Astrocyte of the cerebellum (primary cell): ENCODE measurements at regions not wholly inside any gene's neighbourhood (a gene's known extent, or its start where the extent isn't known, plus 50 kb on each side); places are given as distances from the start of the nearest gene placed in this dataset.
A peak's percentile ranks its signal among the peaks of the same experiment; 100 is the strongest.
"Not testable (repeated sequence)": the region's sequence is repeated elsewhere in the genome, so short reads cannot be mapped to it uniquely, and the experiment has no call there.

ENCODE experiments used
- DNase-seq: peaks from one replicate; pipeline ENCODE4 v3.0.0-alpha.2; 2011; ENCODE audit warnings: low read depth
- H3K4me3 ChIP-seq: 2 replicates; pipeline ENCODE4 v1.5.1; 2011; ENCODE audit warnings: mild to moderate bottlenecking, low read depth, low read length, moderate library complexity
- CTCF ChIP-seq: IDR thresholded peaks from 2 replicates; pipeline ENCODE4 v1.5.1; 2012; ENCODE audit warnings: low read length, low read depth, moderate library complexity, mild to moderate bottlenecking; ENCODE audit errors: missing control alignments
- in situ Hi-C: cut with HindIII; loops from 2 replicates; pipeline ENCODE4 v1.10.0; 2017; ENCODE audit warnings: low sequenced_read_pairs

- in situ Hi-C loops, DNase-seq: not testable (repeated sequence)
- H3K4me3 ChIP-seq = peak overlapping the region; percentile 21
These were observed 415.5 kb downstream of the FOXD4L4 start for GRCh38 chr9:66152406-66152805.

- peak; percentile 27 for TF ChIP-seq CTCF
- H3K4me3 ChIP-seq = peak overlapping the region; percentile 38
- in situ Hi-C loops = not testable (repeated sequence)
- peak; percentile 19 for DNase-seq
These were observed 416.2 kb downstream of the FOXD4L4 start for GRCh38 chr9:66153021-66153725.

GRCh38 chr9:66153971-66154691 lies 417.2 kb downstream of the FOXD4L4 start:
- DNase-seq, H3K4me3 ChIP-seq, in situ Hi-C loops: not testable (repeated sequence)

- in situ Hi-C loops, H3K4me3 ChIP-seq, DNase-seq: not testable (repeated sequence)
These were observed 445.4 kb downstream of the FOXD4L4 start for GRCh38 chr9:66182316-66182715.

GRCh38 chr9:66183648-66184047 lies 446.7 kb downstream of the FOXD4L4 start:
- DNase-seq, in situ Hi-C loops, H3K4me3 ChIP-seq: not testable (repeated sequence)

- in situ Hi-C loops, H3K4me3 ChIP-seq, DNase-seq: not testable (repeated sequence)
These were observed 460.3 kb downstream of the FOXD4L4 start for GRCh38 chr9:66197199-66197598.

- in situ Hi-C loops, DNase-seq, H3K4me3 ChIP-seq: not testable (repeated sequence)
These were observed 461.5 kb downstream of the FOXD4L4 start for GRCh38 chr9:66198421-66198820.

GRCh38 chr9:66206617-66207016 lies 469.7 kb downstream of the FOXD4L4 start:
- not testable (repeated sequence) for DNase-seq, H3K4me3 ChIP-seq

GRCh38 chr9:66207914-66208313 lies 471.0 kb downstream of the FOXD4L4 start:
- in situ Hi-C loops, H3K4me3 ChIP-seq, DNase-seq: not testable (repeated sequence)

More at GRCh38 chr9:66206617-66207016, 469.7 kb downstream of the FOXD4L4 start:
- in situ Hi-C loops = not testable (repeated sequence)

- in situ Hi-C loops, DNase-seq, H3K4me3 ChIP-seq: not testable (repeated sequence)
These were observed 507.8 kb downstream of the FOXD4L4 start for GRCh38 chr9:66244763-66245162.

GRCh38 chr9:66245481-66245880 lies 508.5 kb downstream of the FOXD4L4 start:
- H3K4me3 ChIP-seq, DNase-seq, in situ Hi-C loops: not testable (repeated sequence)

GRCh38 chr9:66257581-66257980 lies 520.6 kb downstream of the FOXD4L4 start:
- in situ Hi-C loops, DNase-seq: not testable (repeated sequence)

GRCh38 chr9:66261576-66261975 lies 524.6 kb downstream of the FOXD4L4 start:
- DNase-seq, in situ Hi-C loops: not testable (repeated sequence)

More at GRCh38 chr9:66257581-66257980, 520.6 kb downstream of the FOXD4L4 start:
- H3K4me3 ChIP-seq = not testable (repeated sequence)

GRCh38 chr9:66263621-66264020 lies 526.7 kb downstream of the FOXD4L4 start:
- DNase-seq, H3K4me3 ChIP-seq, in situ Hi-C loops: not testable (repeated sequence)

More at GRCh38 chr9:66261576-66261975, 524.6 kb downstream of the FOXD4L4 start:
- H3K4me3 ChIP-seq = not testable (repeated sequence)

- H3K4me3 ChIP-seq, DNase-seq, in situ Hi-C loops: not testable (repeated sequence)
These were observed 527.8 kb downstream of the FOXD4L4 start for GRCh38 chr9:66264786-66265185.

- H3K4me3 ChIP-seq, DNase-seq, in situ Hi-C loops: not testable (repeated sequence)
These were observed 529.3 kb downstream of the FOXD4L4 start for GRCh38 chr9:66266202-66266601.
